AG09309 (cell line): ENCODE measurements at regions not wholly inside any gene's neighbourhood (a gene's known extent, or its start where the extent isn't known, plus 50 kb on each side); places are given as distances from the start of the nearest gene placed in this dataset.

Source experiments
- DNase-seq: peaks from one replicate; pipeline ENCODE4 v3.0.0-alpha.2; 2010; ENCODE audit warnings: low read depth
- H3K4me3 ChIP-seq: 2 replicates; pipeline ENCODE4 v1.5.1; 2011; ENCODE audit warnings: mild to moderate bottlenecking, low read depth, low read length, moderate library complexity; ENCODE audit not compliant: control insufficient read depth
- TF ChIP-seq, protein P1 (sequence below): IDR thresholded peaks from 2 replicates; pipeline ENCODE4 v1.5.1; 2011; ENCODE audit warnings: mild to moderate bottlenecking, low read depth, low read length, inconsistent platforms; ENCODE audit not compliant: insufficient read depth, control insufficient read depth; ENCODE audit errors: missing control alignments

- no peak for DNase-seq
- TF ChIP-seq, protein P1, sequence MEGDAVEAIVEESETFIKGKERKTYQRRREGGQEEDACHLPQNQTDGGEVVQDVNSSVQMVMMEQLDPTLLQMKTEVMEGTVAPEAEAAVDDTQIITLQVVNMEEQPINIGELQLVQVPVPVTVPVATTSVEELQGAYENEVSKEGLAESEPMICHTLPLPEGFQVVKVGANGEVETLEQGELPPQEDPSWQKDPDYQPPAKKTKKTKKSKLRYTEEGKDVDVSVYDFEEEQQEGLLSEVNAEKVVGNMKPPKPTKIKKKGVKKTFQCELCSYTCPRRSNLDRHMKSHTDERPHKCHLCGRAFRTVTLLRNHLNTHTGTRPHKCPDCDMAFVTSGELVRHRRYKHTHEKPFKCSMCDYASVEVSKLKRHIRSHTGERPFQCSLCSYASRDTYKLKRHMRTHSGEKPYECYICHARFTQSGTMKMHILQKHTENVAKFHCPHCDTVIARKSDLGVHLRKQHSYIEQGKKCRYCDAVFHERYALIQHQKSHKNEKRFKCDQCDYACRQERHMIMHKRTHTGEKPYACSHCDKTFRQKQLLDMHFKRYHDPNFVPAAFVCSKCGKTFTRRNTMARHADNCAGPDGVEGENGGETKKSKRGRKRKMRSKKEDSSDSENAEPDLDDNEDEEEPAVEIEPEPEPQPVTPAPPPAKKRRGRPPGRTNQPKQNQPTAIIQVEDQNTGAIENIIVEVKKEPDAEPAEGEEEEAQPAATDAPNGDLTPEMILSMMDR = no peak
Observed at GRCh38 chr9:23215688-23216087, 610.4 kb downstream of the ELAVL2 start.

GRCh38 chr9:23219471-23219870 lies 606.6 kb downstream of the ELAVL2 start:
- H3K4me3 ChIP-seq = no peak overlapping the region
- no peak for DNase-seq
- TF ChIP-seq, protein P1 = no peak

More at GRCh38 chr9:23215688-23216087, 610.4 kb downstream of the ELAVL2 start:
- H3K4me3 ChIP-seq = no peak overlapping the region

DNA sequence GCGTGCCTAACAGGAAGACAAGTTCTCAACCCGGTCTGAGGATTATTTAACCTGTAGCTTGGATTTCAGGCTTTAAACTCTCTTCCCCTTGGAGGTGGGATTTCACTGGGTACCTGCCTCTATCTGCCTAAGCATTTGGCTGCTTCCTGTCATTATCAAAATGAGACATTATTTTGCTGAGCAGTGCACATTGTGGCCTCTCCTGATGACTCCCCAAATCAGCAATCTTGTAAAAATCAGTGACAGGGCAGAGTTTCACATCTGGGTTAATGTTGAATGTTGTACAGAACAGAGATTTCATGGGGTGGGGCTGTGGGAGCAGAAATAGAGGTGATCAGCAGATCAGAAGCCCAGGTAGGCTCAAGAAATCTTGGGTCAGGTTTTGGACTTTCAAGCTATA lies 605.9 kb downstream of the ELAVL2 start:
- DNase-seq = no peak
- TF ChIP-seq, protein P1 = no peak

GRCh38 chr9:23220957-23221356 lies 605.1 kb downstream of the ELAVL2 start:
- H3K4me3 ChIP-seq = no peak overlapping the region
- TF ChIP-seq, protein P1 = no peak
- DNase-seq = no peak

More for the DNA sequence above, 605.9 kb downstream of the ELAVL2 start:
- no peak overlapping the region for H3K4me3 ChIP-seq

- no peak for DNase-seq
- H3K4me3 ChIP-seq = no peak overlapping the region
- TF ChIP-seq, protein P1 = no peak
Observed at GRCh38 chr9:23229890-23230317, 596.1 kb downstream of the ELAVL2 start.

GRCh38 chr9:23232831-23233230 lies 593.2 kb downstream of the ELAVL2 start:
- TF ChIP-seq, protein P1 = no peak
- no peak for DNase-seq
- no peak overlapping the region for H3K4me3 ChIP-seq

DNA sequence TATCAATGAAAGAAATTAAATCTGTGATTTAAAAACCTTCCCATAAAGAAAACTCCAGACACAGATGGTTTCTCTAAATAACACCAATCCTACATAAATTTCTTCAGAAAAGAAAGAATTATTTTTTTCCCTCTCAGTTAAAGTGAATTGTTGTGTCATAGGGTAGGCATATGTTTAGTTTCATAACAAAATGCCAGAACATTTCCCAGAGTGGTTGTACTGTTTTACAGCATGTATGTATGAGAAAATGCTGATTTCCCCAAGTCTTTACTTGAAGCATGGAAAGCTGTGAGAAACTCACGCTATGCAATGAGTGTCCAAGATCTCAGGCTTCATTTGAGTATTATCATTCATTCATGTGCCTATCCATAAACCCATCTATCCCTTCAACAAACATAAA lies 582.5 kb downstream of the ELAVL2 start:
- TF ChIP-seq, protein P1 = no peak
- no peak overlapping the region for H3K4me3 ChIP-seq
- DNase-seq = no peak
